ENCODE measurements at regions not wholly inside any gene's neighbourhood (a gene's known extent, or its start where the extent isn't known, plus 50 kb on each side); places are given as distances from the start of the nearest gene placed in this dataset.
"Not testable (repeated sequence)": the region's sequence is repeated elsewhere in the genome, so short reads cannot be mapped to it uniquely, and the experiment has no call there.

DNA sequence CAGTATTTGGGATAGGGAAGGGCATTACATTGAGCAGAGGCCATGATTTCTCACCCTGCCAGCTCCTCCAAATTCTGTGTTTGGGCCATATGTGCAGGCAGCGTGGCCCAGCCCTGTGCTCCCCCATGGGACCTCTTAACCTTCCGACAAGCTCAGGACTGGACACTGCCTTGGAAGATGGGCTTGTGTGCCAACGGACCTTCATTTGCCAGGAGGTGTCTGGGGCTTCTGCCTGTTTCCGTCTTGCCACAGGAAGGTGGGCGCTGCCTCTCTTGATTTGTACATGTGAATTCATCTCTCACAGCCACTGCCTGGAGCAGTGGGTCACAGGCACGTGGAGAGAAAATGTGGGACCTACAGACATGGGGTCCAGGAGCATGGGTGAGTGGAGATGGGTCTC is 272.6 kb downstream of the CCSER2 start:
- CTCF ChIA-PET: no interaction called here
- POLR2A ChIA-PET: no interaction called here
- no peak for TF ChIP-seq BHLHE40 (IDR thresholded peaks at IDR 0.05; ENCODE audit: borderline replicate concordance)
- TF ChIP-seq L3MBTL2 (conservative IDR thresholded peaks at IDR 0.05): no peak

DNA sequence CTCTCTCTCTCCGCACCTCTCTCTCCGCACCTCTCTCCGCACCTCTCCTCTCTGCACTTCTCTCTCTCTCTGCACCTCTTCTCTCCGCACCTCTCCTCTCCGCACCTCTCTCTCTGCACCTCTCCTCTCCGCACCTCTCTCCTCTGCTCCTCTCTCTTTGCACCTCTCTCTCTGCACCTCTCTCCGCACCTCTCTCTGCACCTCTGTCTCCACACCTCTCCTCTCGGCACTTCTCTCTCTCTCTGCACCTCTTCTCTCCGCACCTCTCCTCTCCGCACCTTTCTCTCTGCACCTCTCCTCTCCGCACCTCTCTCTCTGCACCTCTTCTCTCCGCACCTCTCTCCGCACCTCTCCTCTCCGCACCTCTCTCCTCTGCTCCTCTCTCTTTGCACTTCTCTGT is 274.2 kb downstream of the CCSER2 start:
- CTCF ChIA-PET; DNase-seq (ENCODE audit: extremely low spot score); POLR2A ChIA-PET: not testable (repeated sequence)

More for the DNA sequence above, 272.6 kb downstream of the CCSER2 start:
- no peak for DNase-seq (ENCODE audit: extremely low spot score)

DNA sequence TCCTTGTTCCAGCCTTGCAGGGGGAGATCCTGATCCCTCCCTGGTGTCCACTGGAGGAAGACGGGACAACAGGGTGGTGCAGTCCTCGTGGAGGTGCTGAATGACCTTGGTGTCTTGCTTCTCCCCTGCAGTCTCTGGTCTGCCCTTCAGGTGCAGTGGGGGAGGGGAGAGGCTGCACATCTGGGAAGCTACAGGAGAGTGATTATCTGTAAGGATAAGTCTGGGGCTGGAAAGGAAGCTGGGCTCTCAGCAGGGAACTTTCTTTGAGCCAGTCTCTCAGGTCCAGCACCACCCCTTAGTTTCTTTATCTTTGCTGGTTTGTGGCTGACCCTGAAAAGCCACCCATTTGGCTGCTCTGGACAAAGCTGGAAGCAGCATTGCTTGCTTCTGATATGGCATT is 275.6 kb downstream of the CCSER2 start:
- TF ChIP-seq CTBP1 (IDR thresholded peaks at IDR 0.05; ENCODE audit: borderline replicate concordance) (no peak), FOXK2 (IDR thresholded peaks at IDR 0.05) (no peak), BHLHE40 (IDR thresholded peaks at IDR 0.05; ENCODE audit: borderline replicate concordance) (no peak), ELF4 (IDR thresholded peaks at IDR 0.05) (no peak), SP1 (IDR thresholded peaks at IDR 0.05) (no peak)
- POLR2A ChIA-PET: no interaction called here
- DNase-seq (ENCODE audit: extremely low spot score): no peak
- CTCF ChIA-PET: no interaction called here

DNA sequence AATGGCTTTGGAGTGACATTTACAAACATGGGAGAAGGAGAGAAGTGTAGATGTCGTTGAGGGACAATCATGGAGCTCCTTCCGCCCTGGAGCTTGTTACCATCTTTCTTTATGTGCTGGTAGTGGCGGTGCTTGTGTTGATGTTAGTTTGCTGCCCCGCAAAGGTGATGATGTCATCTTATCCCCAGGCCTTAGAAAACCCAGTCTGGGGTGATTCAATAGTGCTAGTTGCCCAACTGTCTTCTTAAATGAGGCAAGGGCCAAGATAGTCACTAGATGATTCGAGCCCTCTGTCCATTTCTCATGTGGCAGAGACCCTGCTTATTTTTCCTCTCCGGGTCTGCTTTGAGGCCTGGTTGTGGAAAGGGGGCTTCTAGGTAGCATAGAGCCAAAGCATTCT is 277.4 kb downstream of the CCSER2 start:
- DNase-seq (ENCODE audit: extremely low spot score): no peak
- POLR2A ChIA-PET: no interaction called here
- TF ChIP-seq CTBP1 (IDR thresholded peaks at IDR 0.05; ENCODE audit: borderline replicate concordance) (no peak), ELF4 (IDR thresholded peaks at IDR 0.05) (no peak), FOXK2 (IDR thresholded peaks at IDR 0.05) (no peak), BHLHE40 (IDR thresholded peaks at IDR 0.05; ENCODE audit: borderline replicate concordance) (no peak), HDGF (IDR thresholded peaks at IDR 0.05; ENCODE audit: borderline replicate concordance) (no peak), FOXA1 (IDR thresholded peaks at IDR 0.05) (no peak), ARNT (IDR thresholded peaks at IDR 0.05) (no peak)
- CTCF ChIA-PET: interaction anchor here (2.5 kb wide), 1 partner anchor 66 kb away, joined by 14 read pairs; no protein-coding TSS in a partner anchor

DNA sequence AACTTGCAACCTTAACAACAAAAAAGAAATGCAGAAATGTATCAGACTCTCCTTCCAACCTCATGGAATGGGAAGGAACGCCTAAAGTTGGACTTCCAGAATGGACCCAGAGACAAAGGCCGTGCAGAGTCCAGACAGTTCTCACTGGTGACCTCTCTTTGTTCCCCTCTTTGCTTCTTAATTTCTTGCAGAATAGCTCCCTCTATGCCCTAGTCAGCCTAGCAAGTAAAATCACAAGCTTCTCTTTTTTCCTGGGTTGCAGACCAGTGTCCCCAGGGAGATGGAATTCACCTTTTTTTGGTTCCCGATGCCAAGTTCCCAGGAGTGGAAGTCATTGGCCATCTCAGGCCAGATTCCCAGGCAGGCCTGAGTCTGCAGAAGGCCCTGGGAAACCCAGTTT is 278.0 kb downstream of the CCSER2 start:
- ChIA-PET POLR2A (no interaction called here), CTCF (interaction anchor here (2.5 kb wide), 1 partner anchor 66 kb away, joined by 14 read pairs; no protein-coding TSS in a partner anchor)
- TF ChIP-seq FOXM1 (IDR thresholded peaks at IDR 0.05; ENCODE audit: borderline replicate concordance) (no peak), ARNT (IDR thresholded peaks at IDR 0.05) (no peak), BHLHE40 (IDR thresholded peaks at IDR 0.05; ENCODE audit: borderline replicate concordance) (no peak), ZNF384 (IDR thresholded peaks at IDR 0.05) (no peak), TARDBP (IDR thresholded peaks at IDR 0.05) (no peak)
- TF ChIP-seq, protein P1, sequence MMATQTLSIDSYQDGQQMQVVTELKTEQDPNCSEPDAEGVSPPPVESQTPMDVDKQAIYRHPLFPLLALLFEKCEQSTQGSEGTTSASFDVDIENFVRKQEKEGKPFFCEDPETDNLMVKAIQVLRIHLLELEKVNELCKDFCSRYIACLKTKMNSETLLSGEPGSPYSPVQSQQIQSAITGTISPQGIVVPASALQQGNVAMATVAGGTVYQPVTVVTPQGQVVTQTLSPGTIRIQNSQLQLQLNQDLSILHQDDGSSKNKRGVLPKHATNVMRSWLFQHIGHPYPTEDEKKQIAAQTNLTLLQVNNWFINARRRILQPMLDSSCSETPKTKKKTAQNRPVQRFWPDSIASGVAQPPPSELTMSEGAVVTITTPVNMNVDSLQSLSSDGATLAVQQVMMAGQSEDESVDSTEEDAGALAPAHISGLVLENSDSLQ (IDR thresholded peaks at IDR 0.05): no peak
- DNase-seq (ENCODE audit: extremely low spot score): no peak

DNA sequence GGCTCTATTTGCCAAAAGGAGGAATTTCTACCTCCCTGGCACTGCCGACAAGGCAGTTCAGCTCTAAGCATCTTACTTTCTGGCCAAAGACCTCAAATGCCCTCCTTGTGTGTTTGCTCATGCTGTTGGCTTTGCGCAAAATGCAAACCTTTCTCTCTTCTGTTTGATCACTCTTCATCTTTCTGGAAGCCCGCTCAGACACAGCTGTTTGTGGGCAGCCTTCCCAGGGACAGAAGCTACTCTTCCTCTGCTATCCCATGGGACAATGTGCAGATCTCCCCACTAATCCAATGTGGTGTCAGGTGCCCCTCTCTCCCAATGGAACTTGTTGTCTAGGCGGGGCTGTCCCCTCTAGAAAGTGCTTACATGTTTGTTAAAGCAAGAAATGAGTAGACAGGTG is 278.7 kb downstream of the CCSER2 start:
- TF ChIP-seq BHLHE40 (IDR thresholded peaks at IDR 0.05; ENCODE audit: borderline replicate concordance) (no peak), LEF1 (IDR thresholded peaks at IDR 0.05; ENCODE audit: borderline replicate concordance) (no peak), CTBP1 (IDR thresholded peaks at IDR 0.05; ENCODE audit: borderline replicate concordance) (no peak), TARDBP (IDR thresholded peaks at IDR 0.05) (no peak), NFRKB (IDR thresholded peaks at IDR 0.05) (no peak), FOXK2 (IDR thresholded peaks at IDR 0.05) (no peak), SP1 (IDR thresholded peaks at IDR 0.05) (no peak), FOXA1 (IDR thresholded peaks at IDR 0.05) (no peak), FOXM1 (IDR thresholded peaks at IDR 0.05; ENCODE audit: borderline replicate concordance) (no peak), ELF4 (IDR thresholded peaks at IDR 0.05) (no peak), SUZ12 (IDR thresholded peaks at IDR 0.05) (no peak), L3MBTL2 (conservative IDR thresholded peaks at IDR 0.05) (no peak), HDGF (IDR thresholded peaks at IDR 0.05; ENCODE audit: borderline replicate concordance) (no peak), ARNT (IDR thresholded peaks at IDR 0.05) (no peak)
- TF ChIP-seq, protein P1 (IDR thresholded peaks at IDR 0.05): no peak
- POLR2A ChIA-PET: no interaction called here
- CTCF ChIA-PET: interaction anchor here (2.5 kb wide), 1 partner anchor 67 kb away, joined by 14 read pairs; no protein-coding TSS in a partner anchor
- DNase-seq (ENCODE audit: extremely low spot score): no peak

DNA sequence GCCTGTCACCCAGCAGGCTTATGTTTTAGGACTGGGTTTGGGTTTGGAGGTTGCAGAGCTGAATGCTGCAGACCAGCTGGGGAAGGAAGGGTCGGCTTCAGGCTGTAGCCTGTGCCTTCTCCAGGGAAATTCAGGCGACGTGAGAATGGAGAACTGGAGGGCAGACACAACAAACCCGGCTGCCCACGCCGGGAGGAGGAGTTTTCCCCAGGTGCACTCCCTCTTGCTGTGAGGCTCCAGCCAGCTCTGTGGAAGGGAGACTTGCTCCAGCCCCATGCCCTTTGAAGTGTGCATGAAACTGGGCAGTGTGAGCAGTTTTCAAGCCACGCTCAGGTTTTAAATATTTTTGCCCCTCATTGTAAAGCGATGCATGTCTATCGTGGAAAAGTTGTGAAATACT is 279.1 kb downstream of the CCSER2 start:
- CTCF ChIA-PET: interaction anchor here (2.5 kb wide), 1 partner anchor 67 kb away, joined by 14 read pairs; no protein-coding TSS in a partner anchor
- no peak for DNase-seq (ENCODE audit: extremely low spot score)
- POLR2A ChIA-PET: no interaction called here
- TF ChIP-seq FOXK2 (IDR thresholded peaks at IDR 0.05) (no peak), ZNF384 (IDR thresholded peaks at IDR 0.05) (no peak), ELF4 (IDR thresholded peaks at IDR 0.05) (no peak), CTBP1 (IDR thresholded peaks at IDR 0.05; ENCODE audit: borderline replicate concordance) (no peak), SP1 (IDR thresholded peaks at IDR 0.05) (no peak)
- TF ChIP-seq, protein P1 (IDR thresholded peaks at IDR 0.05): no peak

DNA sequence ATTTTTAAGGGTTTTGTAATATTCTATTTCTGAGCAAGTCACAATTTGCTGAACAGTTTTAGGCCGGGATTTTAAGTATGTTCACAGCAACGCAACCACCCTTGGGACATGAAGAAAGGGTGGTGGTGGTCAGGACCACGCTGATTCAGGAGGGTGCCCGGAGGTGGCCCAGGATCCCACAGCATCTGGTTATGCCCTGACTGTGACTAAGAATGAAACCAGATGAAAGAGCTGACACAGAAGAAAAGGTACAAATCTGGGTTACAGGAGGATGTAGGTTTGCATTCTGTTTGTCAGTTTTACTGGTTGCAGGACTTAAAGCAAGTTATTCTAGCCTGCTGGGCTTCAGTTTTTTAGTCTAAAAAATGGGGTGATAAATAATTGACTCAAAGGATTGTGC is 279.7 kb downstream of the CCSER2 start:
- no peak for DNase-seq (ENCODE audit: extremely low spot score)
- TF ChIP-seq ARNT (IDR thresholded peaks at IDR 0.05) (no peak), SUZ12 (IDR thresholded peaks at IDR 0.05) (no peak), LEF1 (IDR thresholded peaks at IDR 0.05; ENCODE audit: borderline replicate concordance) (no peak), NFRKB (IDR thresholded peaks at IDR 0.05) (no peak), ZNF384 (IDR thresholded peaks at IDR 0.05) (no peak), FOXM1 (IDR thresholded peaks at IDR 0.05; ENCODE audit: borderline replicate concordance) (no peak), SP1 (IDR thresholded peaks at IDR 0.05) (no peak), FOXK2 (IDR thresholded peaks at IDR 0.05) (no peak), HDGF (IDR thresholded peaks at IDR 0.05; ENCODE audit: borderline replicate concordance) (no peak), FOXA1 (IDR thresholded peaks at IDR 0.05) (no peak), CTBP1 (IDR thresholded peaks at IDR 0.05; ENCODE audit: borderline replicate concordance) (no peak), L3MBTL2 (conservative IDR thresholded peaks at IDR 0.05) (no peak)
- TF ChIP-seq, protein P1 (IDR thresholded peaks at IDR 0.05): no peak
- CTCF ChIA-PET: no interaction called here
- POLR2A ChIA-PET: no interaction called here

Data from HEK293T (cell line).